Endothelial cell of umbilical vein (primary cell): ENCODE measurements at regions not wholly inside any gene's neighbourhood (a gene's known extent, or its start where the extent isn't known, plus 50 kb on each side); places are given as distances from the start of the nearest gene placed in this dataset.

Experiments
- EZH2 ChIP-seq: IDR thresholded peaks from 2 replicates; pipeline ENCODE4 v1.6.1; 2012; ENCODE audit warnings: borderline replicate concordance, low read depth, mild to moderate bottlenecking, moderate library complexity, low read length, inconsistent platforms; ENCODE audit not compliant: severe bottlenecking
- FOS ChIP-seq: IDR thresholded peaks from 2 replicates; pipeline ENCODE4 v1.6.1; 2011; ENCODE audit warnings: mild to moderate bottlenecking, low read length, moderate library complexity, borderline replicate concordance; ENCODE audit not compliant: insufficient read depth
- POLR2A ChIP-seq: IDR thresholded peaks from 2 replicates; pipeline ENCODE4 v1.6.1; 2012; ENCODE audit warnings: low read depth, mild to moderate bottlenecking, control low read depth, low read length
- POLR2AphosphoS5 ChIP-seq: IDR thresholded peaks from 2 replicates; pipeline ENCODE4 v1.6.1; 2012; ENCODE audit warnings: low read depth, mild to moderate bottlenecking, control low read depth, low read length, moderate library complexity; ENCODE audit not compliant: insufficient read depth
- TF ChIP-seq, protein P1 (sequence below), 2 donors: IDR thresholded peaks; 1 replicate in 1 of 2; 2 replicates in 1 of 2; pipeline ENCODE4 v1.5.1; 2011; ENCODE audit warnings: low read length in 2 of 2, mild to moderate bottlenecking in 2 of 2, moderate library complexity in 2 of 2, control low read depth in 1 of 2, inconsistent platforms in 1 of 2, low read depth in 1 of 2; ENCODE audit not compliant: insufficient read depth in 1 of 2; ENCODE audit errors: extremely low read depth in 1 of 2
- TF ChIP-seq, protein P2 (sequence below): IDR thresholded peaks from 2 replicates; pipeline ENCODE4 v1.6.1; 2011; ENCODE audit not compliant: insufficient read depth, insufficient read length

DNA sequence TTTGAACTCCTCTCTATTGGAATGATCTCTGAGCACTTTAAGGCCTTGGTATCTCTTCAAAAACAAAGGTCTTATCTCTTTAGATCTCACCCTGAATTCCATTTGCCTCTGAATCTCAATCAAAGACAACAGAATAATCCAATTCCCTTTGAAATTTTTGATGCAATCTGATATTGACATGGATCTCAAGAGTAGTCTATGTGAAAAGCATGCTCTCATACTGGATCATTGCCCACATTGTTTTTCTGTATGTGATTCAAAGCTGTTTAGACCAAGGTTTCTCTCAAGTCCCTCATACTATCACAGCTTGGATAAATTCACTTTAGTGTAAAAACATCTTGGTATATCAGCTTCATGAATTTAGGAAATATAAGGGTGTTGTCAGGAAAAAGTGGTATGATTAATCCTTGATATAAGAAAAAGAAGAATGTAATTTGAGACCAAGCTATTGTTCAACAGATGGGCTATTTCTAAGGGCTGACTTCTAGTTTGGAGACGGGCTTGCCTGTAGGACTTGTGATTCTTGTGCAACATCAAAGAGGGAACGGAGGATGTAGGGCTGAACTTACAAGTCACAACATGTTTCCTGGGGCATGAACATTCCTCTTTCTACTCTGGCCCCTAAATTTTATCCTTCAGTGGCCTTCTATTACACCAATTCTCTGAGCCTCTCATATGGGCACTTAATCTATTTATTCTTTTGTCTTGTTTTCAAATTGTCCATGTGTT, 77.9 kb upstream of the CITED2 start:
- TF ChIP-seq, protein P1, sequence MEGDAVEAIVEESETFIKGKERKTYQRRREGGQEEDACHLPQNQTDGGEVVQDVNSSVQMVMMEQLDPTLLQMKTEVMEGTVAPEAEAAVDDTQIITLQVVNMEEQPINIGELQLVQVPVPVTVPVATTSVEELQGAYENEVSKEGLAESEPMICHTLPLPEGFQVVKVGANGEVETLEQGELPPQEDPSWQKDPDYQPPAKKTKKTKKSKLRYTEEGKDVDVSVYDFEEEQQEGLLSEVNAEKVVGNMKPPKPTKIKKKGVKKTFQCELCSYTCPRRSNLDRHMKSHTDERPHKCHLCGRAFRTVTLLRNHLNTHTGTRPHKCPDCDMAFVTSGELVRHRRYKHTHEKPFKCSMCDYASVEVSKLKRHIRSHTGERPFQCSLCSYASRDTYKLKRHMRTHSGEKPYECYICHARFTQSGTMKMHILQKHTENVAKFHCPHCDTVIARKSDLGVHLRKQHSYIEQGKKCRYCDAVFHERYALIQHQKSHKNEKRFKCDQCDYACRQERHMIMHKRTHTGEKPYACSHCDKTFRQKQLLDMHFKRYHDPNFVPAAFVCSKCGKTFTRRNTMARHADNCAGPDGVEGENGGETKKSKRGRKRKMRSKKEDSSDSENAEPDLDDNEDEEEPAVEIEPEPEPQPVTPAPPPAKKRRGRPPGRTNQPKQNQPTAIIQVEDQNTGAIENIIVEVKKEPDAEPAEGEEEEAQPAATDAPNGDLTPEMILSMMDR (IDR thresholded peaks at IDR 0.05; ENCODE audit: extremely low read depth in 1 of 2, insufficient read depth in 1 of 2, low read depth in 1 of 2, low read length in 2 of 2), result no peak
- no peak for TF ChIP-seq POLR2AphosphoS5
- TF ChIP-seq, protein P2, sequence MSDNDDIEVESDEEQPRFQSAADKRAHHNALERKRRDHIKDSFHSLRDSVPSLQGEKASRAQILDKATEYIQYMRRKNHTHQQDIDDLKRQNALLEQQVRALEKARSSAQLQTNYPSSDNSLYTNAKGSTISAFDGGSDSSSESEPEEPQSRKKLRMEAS, result no peak
- TF ChIP-seq POLR2A, result no peak
- no peak for TF ChIP-seq EZH2
- no peak for TF ChIP-seq FOS
